ENCODE measurements at regions not wholly inside any gene's neighbourhood (a gene's known extent, or its start where the extent isn't known, plus 50 kb on each side); places are given as distances from the start of the nearest gene placed in this dataset.

DNA sequence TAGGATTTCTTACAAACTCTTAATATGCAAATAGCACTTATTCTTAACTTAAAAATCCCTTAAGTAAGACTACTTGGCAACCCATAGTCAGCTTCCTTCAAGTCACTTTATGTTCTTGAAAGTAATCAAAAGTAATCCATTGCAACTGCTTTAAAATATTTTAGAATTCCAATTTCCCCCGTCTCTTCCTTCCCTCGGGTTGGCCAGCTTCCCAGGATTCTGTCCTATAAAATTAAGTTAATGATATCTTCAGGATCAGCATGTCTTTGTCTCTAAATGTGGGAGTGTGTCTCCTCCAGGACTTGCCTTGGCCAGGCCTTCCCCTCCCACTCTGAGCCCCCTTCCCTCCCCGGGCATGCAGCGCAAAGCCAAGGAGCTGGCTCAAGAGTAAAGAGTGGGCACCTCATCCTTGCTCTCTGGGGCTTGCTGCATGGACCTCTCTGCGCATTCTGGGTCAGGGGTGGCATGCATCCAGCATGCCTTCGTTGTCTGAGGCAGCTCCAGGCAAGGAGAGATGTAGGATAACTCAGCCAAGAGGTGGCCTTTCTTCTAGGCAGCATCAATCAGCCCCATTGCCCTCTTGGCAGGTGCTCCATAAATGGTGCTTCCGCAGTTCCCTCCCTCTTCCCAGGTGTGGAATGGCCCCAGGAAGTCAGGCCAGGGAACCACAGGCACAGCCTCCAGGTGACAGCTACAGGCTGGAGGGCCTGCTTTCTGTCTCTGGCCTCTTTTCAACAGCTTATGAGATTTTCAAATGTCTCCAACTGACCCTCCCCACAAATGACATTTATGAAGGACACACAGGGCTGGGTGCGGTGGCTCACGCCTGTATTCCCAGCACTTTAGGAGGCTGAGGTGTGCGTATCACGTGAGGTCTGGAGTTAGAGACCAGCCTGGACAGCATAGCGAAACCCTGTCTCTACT, 108.7 kb upstream of the ALDH1A3 start:
- peaks cover 11% of the 10 kb centered on the region for H3K4me1 ChIP-seq (ENCODE audit: insufficient read depth)
- no peaks in the 10 kb centered on the region for H3K9me2 ChIP-seq (ENCODE audit: insufficient read depth)
- Mint-ChIP-seq H3K4me1 (peaks cover 16% of the 10 kb centered on the region), H3K27ac (no peak overlapping the region), H3K36me3 (ENCODE audit: low read depth) (peaks cover 9% of the 10 kb centered on the region; the same call in 2 of the 3 replicates), H3K27me3 (ENCODE audit: insufficient read depth, low read depth, poor library complexity) (peaks cover 3% of the 10 kb centered on the region), H3K4me3 (no peak overlapping the region), H3K9me3 (peaks cover 13% of the 10 kb centered on the region)
- H3K36me3 ChIP-seq (ENCODE audit: insufficient read depth), result no peaks in the 10 kb centered on the region
- H3K4me2 ChIP-seq, result no peak overlapping the region
- ATAC-seq (no peak), DNase-seq (ENCODE audit: low spot score) (no peak)
- TF ChIP-seq CREB1 (CRISPR knock-in tag; IDR thresholded peaks at IDR 0.05; ENCODE audit: low read depth), result no peak
- no peak for TF ChIP-seq ZNF114 (CRISPR knock-in tag; IDR thresholded peaks at IDR 0.05)
- no peak for TF ChIP-seq REST (IDR thresholded peaks at IDR 0.05; ENCODE audit: unreplicated experiment)
- TF ChIP-seq POLR2AphosphoS5 (IDR thresholded peaks at IDR 0.05; ENCODE audit: low read depth), result no peak
- no peak for TF ChIP-seq EZH2 (IDR thresholded peaks at IDR 0.05; ENCODE audit: low read depth, unreplicated experiment)
- no peak for TF ChIP-seq NANOG (IDR thresholded peaks at IDR 0.05; ENCODE audit: borderline replicate concordance)
- TF ChIP-seq JUNB (IDR thresholded peaks at IDR 0.05; ENCODE audit: unreplicated experiment), result no peak
- no peak for TF ChIP-seq STAT1 (IDR thresholded peaks at IDR 0.05; ENCODE audit: unreplicated experiment)
- TF ChIP-seq ZNF462 (CRISPR knock-in tag; IDR thresholded peaks at IDR 0.05), result no peak
- TF ChIP-seq ZNF331 (CRISPR knock-in tag; IDR thresholded peaks at IDR 0.05; ENCODE audit: low read depth), result no peak
- no peak for TF ChIP-seq EZH2phosphoT487 (IDR thresholded peaks at IDR 0.05; ENCODE audit: unreplicated experiment)
- TF ChIP-seq, protein P1, sequence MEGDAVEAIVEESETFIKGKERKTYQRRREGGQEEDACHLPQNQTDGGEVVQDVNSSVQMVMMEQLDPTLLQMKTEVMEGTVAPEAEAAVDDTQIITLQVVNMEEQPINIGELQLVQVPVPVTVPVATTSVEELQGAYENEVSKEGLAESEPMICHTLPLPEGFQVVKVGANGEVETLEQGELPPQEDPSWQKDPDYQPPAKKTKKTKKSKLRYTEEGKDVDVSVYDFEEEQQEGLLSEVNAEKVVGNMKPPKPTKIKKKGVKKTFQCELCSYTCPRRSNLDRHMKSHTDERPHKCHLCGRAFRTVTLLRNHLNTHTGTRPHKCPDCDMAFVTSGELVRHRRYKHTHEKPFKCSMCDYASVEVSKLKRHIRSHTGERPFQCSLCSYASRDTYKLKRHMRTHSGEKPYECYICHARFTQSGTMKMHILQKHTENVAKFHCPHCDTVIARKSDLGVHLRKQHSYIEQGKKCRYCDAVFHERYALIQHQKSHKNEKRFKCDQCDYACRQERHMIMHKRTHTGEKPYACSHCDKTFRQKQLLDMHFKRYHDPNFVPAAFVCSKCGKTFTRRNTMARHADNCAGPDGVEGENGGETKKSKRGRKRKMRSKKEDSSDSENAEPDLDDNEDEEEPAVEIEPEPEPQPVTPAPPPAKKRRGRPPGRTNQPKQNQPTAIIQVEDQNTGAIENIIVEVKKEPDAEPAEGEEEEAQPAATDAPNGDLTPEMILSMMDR (conservative IDR thresholded peaks at IDR 0.05; ENCODE audit: low read depth in 2 of 2), result no peak
- TF ChIP-seq, protein P2, sequence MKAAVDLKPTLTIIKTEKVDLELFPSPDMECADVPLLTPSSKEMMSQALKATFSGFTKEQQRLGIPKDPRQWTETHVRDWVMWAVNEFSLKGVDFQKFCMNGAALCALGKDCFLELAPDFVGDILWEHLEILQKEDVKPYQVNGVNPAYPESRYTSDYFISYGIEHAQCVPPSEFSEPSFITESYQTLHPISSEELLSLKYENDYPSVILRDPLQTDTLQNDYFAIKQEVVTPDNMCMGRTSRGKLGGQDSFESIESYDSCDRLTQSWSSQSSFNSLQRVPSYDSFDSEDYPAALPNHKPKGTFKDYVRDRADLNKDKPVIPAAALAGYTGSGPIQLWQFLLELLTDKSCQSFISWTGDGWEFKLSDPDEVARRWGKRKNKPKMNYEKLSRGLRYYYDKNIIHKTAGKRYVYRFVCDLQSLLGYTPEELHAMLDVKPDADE (IDR thresholded peaks at IDR 0.05), result no peak
- no peak overlapping the region for H3K4me3 ChIP-seq
- no peaks in the 10 kb centered on the region for H3F3A ChIP-seq (replicated peaks; ENCODE audit: low read depth)
- H3K79me2 ChIP-seq (replicated peaks; ENCODE audit: insufficient read depth), result no peaks in the 10 kb centered on the region
- H4K20me1 ChIP-seq (replicated peaks; ENCODE audit: insufficient read depth), result no peaks in the 10 kb centered on the region
- H2AFZ ChIP-seq, result no peak overlapping the region
- H3K27me3 ChIP-seq (ENCODE audit: insufficient read depth), result no peaks in the 10 kb centered on the region
- no peak overlapping the region for H3K27ac ChIP-seq (ENCODE audit: low read depth)

Data from GM23338 (cell line).